Endothelial cell (in vitro differentiated cells): ENCODE measurements at regions not wholly inside any gene's neighbourhood (a gene's known extent, or its start where the extent isn't known, plus 50 kb on each side); places are given as distances from the start of the nearest gene placed in this dataset.

Source experiments
- DNase-seq: peaks from one replicate; pipeline ENCODE4 v3.0.0; 2021; ENCODE audit warnings: low spot score
- H3K27ac Mint-ChIP-seq: one replicate; pipeline ENCODE4 v1.8.0; 2021; ENCODE audit warnings: mixed read lengths, inconsistent platforms; ENCODE audit not compliant: unreplicated experiment
- H3K27me3 Mint-ChIP-seq: one replicate; pipeline ENCODE4 v1.8.0; 2021; ENCODE audit warnings: mild to moderate bottlenecking, moderate library complexity, mixed read lengths, inconsistent platforms; ENCODE audit not compliant: unreplicated experiment
- H3K36me3 Mint-ChIP-seq: one replicate; pipeline ENCODE4 v1.8.0; 2021; ENCODE audit warnings: mild to moderate bottlenecking, low read depth, mixed read lengths, inconsistent platforms; ENCODE audit not compliant: unreplicated experiment
- H3K4me1 Mint-ChIP-seq: one replicate; pipeline ENCODE4 v1.8.0; 2021; ENCODE audit warnings: mild to moderate bottlenecking, mixed read lengths, inconsistent platforms; ENCODE audit not compliant: unreplicated experiment
- H3K4me3 Mint-ChIP-seq: one replicate; pipeline ENCODE4 v1.8.0; 2021; ENCODE audit warnings: mild to moderate bottlenecking, mixed read lengths, inconsistent platforms; ENCODE audit not compliant: unreplicated experiment
- H3K9me3 Mint-ChIP-seq: one replicate; pipeline ENCODE4 v1.8.0; 2021; ENCODE audit warnings: mixed read lengths, inconsistent platforms; ENCODE audit not compliant: unreplicated experiment
- TF ChIP-seq, protein P1 (sequence below): fragments of 200-600 bp; sonication (generic); IDR thresholded peaks from one replicate; pipeline ENCODE4 v1.5.0; 2021; ENCODE audit warnings: antibody characterized with exemption; ENCODE audit not compliant: unreplicated experiment

DNA sequence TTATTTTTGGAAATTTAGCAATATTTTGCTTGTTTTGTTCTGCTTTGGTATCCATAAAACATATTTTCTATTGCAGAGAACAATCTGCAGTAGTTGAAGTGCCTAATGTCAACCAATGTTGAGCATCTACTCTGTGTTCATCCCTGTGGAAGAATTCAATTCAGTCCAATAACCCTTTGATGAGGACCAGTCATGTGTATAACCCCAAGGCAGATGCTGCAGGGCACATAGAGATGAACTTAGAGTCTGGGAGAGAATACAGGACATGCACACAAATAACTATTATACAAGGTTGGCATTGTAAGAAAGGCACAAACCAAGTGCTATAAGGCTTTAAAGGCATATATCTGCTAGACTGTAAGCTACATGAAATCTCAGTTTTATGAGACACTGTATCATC, 304.7 kb downstream of the LRIG3 start:
- TF ChIP-seq, protein P1, sequence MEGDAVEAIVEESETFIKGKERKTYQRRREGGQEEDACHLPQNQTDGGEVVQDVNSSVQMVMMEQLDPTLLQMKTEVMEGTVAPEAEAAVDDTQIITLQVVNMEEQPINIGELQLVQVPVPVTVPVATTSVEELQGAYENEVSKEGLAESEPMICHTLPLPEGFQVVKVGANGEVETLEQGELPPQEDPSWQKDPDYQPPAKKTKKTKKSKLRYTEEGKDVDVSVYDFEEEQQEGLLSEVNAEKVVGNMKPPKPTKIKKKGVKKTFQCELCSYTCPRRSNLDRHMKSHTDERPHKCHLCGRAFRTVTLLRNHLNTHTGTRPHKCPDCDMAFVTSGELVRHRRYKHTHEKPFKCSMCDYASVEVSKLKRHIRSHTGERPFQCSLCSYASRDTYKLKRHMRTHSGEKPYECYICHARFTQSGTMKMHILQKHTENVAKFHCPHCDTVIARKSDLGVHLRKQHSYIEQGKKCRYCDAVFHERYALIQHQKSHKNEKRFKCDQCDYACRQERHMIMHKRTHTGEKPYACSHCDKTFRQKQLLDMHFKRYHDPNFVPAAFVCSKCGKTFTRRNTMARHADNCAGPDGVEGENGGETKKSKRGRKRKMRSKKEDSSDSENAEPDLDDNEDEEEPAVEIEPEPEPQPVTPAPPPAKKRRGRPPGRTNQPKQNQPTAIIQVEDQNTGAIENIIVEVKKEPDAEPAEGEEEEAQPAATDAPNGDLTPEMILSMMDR: no peak
- Mint-ChIP-seq H3K27ac (no peak overlapping the region), H3K4me1 (no peaks in the 10 kb centered on the region), H3K4me3 (no peak overlapping the region), H3K36me3 (no peaks in the 10 kb centered on the region), H3K9me3 (no peaks in the 10 kb centered on the region), H3K27me3 (no peaks in the 10 kb centered on the region)
- no peak for DNase-seq

DNA sequence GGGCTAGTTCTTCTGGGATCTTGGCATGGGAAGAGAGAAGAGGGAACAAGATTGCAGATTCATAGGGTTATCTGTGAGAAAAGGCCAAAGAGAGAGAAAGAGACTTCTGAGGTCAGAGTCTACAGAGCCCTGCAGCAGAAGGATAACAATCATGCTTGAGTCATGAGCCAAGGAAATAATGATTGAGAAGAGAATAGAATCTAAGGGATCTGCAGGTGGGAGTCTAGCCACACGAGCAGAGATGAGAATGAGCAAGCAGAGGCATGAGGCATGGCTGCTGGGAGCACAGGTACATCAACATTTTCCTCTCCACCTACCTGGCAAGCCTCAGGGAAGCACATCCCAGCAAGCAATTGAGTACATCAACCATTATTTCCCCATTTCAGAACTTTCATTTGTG, 303.7 kb downstream of the LRIG3 start:
- Mint-ChIP-seq H3K36me3 (no peaks in the 10 kb centered on the region), H3K27me3 (no peaks in the 10 kb centered on the region)
- TF ChIP-seq, protein P1: no peak

DNA sequence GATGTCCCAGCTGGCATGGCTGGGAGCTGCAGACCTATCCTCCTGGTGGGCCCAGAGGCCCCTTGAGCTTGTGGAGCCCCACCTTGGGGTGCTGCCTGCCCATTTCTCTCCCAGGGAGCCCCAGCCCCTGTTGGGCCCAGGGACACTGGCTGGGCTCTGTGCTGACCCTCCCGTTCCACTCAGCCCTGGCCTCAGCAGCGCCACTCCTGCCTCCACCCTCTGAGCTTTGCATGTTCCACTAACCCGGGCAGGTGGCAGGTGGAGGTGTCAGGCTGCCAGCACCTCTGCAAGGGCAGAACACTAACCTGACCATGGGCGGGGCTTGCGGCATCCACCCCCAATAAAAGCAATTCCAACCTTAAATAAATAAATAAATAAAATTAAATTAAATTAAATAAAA, 299.2 kb downstream of the LRIG3 start:
- Mint-ChIP-seq H3K4me1 (no peaks in the 10 kb centered on the region), H3K27me3 (no peaks in the 10 kb centered on the region), H3K36me3 (no peaks in the 10 kb centered on the region), H3K4me3 (no peak overlapping the region), H3K9me3 (peaks cover 4% of the 10 kb centered on the region), H3K27ac (no peak overlapping the region)
- no peak for DNase-seq
- TF ChIP-seq, protein P1: no peak

More for the DNA sequence above, 303.7 kb downstream of the LRIG3 start:
- Mint-ChIP-seq H3K4me1 (no peaks in the 10 kb centered on the region), H3K9me3 (no peaks in the 10 kb centered on the region), H3K4me3 (no peak overlapping the region), H3K27ac (no peak overlapping the region)
- no peak for DNase-seq

DNA sequence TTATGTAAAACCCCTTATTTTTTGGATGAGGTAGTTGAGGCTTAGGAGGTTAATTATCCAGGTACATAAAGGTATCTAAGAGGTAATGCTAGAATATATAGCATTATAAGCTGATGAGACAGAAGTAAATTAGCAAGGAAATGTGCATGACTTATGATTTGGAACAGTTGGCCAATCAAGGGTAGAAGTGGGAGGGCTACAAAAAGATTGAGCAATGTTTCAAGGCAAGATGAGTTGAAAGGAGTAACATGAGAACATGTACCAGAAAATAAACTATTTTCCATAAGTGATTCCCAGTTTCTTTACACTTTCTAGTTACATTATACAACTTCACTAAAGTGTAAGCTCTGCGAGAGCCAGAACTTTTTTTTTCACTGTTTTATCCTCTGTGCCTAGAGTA, 290.9 kb downstream of the LRIG3 start:
- Mint-ChIP-seq H3K27ac (no peak overlapping the region), H3K9me3 (peaks cover 4% of the 10 kb centered on the region)

DNA sequence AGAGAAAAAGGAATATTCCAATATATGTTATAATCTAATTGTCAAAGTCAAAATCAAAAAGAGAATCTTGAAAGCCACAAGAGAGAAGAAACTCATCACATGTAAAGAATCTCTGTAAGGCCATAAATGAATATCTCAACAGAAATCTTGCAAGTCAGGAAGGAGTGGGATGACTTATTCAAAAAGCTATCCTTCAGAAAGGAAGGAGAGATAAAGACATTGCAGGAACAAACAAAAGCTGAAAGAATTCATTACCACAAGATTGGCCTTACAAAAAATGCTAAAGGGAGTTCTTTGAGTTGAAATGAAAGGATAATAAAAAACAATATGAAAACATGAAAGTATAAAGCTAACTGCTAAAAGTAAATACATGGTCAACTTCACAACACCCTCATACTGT, 286.8 kb downstream of the LRIG3 start:
- Mint-ChIP-seq H3K27me3 (peaks cover 3% of the 10 kb centered on the region), H3K4me3 (no peak overlapping the region), H3K4me1 (peaks cover 7% of the 10 kb centered on the region), H3K27ac (no peak overlapping the region), H3K9me3 (no peaks in the 10 kb centered on the region), H3K36me3 (no peaks in the 10 kb centered on the region)
- TF ChIP-seq, protein P1: no peak
- DNase-seq: no peak

More for the DNA sequence above, 290.9 kb downstream of the LRIG3 start:
- Mint-ChIP-seq H3K4me1 (peaks cover 7% of the 10 kb centered on the region), H3K27me3 (peaks cover 1% of the 10 kb centered on the region), H3K36me3 (no peaks in the 10 kb centered on the region), H3K4me3 (no peak overlapping the region)
- TF ChIP-seq, protein P1: no peak
- DNase-seq: no peak
